Liver (tissue), 8 donors: ENCODE measurements at regions not wholly inside any gene's neighbourhood (a gene's known extent, or its start where the extent isn't known, plus 50 kb on each side); places are given as distances from the start of the nearest gene placed in this dataset.

Experiments used
- DNase-seq: peaks from one replicate; pipeline ENCODE4 v3.0.0-alpha.2; 2017; ENCODE audit warnings: low spot score
- H3K27ac ChIP-seq, 2 donors: one replicate each; pipeline ENCODE4 v1.7.0; 2013; ENCODE audit warnings: inconsistent platforms in 2 of 2, low read length in 2 of 2, control low read depth in 1 of 2, low read depth in 1 of 2, mild to moderate bottlenecking in 1 of 2
- H3K27me3 ChIP-seq, 4 donors: one replicate each; pipeline versions ENCODE4 v1.6.1 to v1.7.0; 2013; ENCODE audit warnings: low read length in 3 of 4, inconsistent platforms in 1 of 4, mild to moderate bottlenecking in 1 of 4, moderate library complexity in 1 of 4; ENCODE audit not compliant: control insufficient read depth in 4 of 4, insufficient read depth in 4 of 4
- H3K36me3 ChIP-seq, 4 donors: one replicate each; pipeline versions ENCODE4 v1.6.1 to v1.7.0; 2013; ENCODE audit warnings: low read length in 3 of 4, mild to moderate bottlenecking in 3 of 4, low read depth in 1 of 4, moderate library complexity in 1 of 4; ENCODE audit not compliant: control insufficient read depth in 4 of 4, insufficient read depth in 3 of 4
- H3K4me1 ChIP-seq, 4 donors: one replicate each; pipeline versions ENCODE4 v1.6.1 to v1.7.0; 2013; ENCODE audit warnings: low read length in 3 of 4, mild to moderate bottlenecking in 3 of 4, moderate library complexity in 1 of 4; ENCODE audit not compliant: control insufficient read depth in 4 of 4, insufficient read depth in 4 of 4
- H3K4me3 ChIP-seq, 3 donors: one replicate each; pipeline versions ENCODE4 v1.6.1 to v1.7.0; 2013; ENCODE audit warnings: low read length in 3 of 3, control low read depth in 1 of 3, low read depth in 1 of 3, mild to moderate bottlenecking in 1 of 3
- H3K9ac ChIP-seq, 2 donors: one replicate each; pipeline ENCODE4 v1.7.0; 2013; ENCODE audit warnings: low read length in 2 of 2, mild to moderate bottlenecking in 2 of 2, moderate library complexity in 2 of 2, control low read depth in 1 of 2, low read depth in 1 of 2
- H3K9me3 ChIP-seq, 4 donors: one replicate each; pipeline versions ENCODE4 v1.6.1 to v1.7.0; 2013; ENCODE audit warnings: low read length in 3 of 4; ENCODE audit not compliant: control insufficient read depth in 4 of 4
- FOXA1 ChIP-seq: IDR thresholded peaks from 2 replicates; pipeline ENCODE4 v1.6.1; 2016; ENCODE audit warnings: antibody characterized with exemption
- FOXA2 ChIP-seq: IDR thresholded peaks from 2 replicates; pipeline ENCODE4 v1.6.1; 2016; ENCODE audit warnings: antibody characterized with exemption
- HNF4A ChIP-seq, 2 donors: conservative IDR thresholded peaks; 2 replicates each; pipeline ENCODE4 v1.6.1; 2016; ENCODE audit warnings: antibody characterized with exemption in 2 of 2, mild to moderate bottlenecking in 2 of 2
- HNF4G ChIP-seq: IDR thresholded peaks from 2 replicates; pipeline ENCODE4 v1.6.1; 2016; ENCODE audit warnings: antibody characterized with exemption
- JUND ChIP-seq, 2 donors: IDR thresholded peaks; 2 replicates each; pipeline ENCODE4 v1.6.1; 2016; ENCODE audit warnings: antibody characterized with exemption in 2 of 2
- NR2F2 ChIP-seq: IDR thresholded peaks from 2 replicates; pipeline ENCODE4 v1.6.1; 2016; ENCODE audit warnings: antibody characterized with exemption
- RAD21 ChIP-seq, 2 donors: IDR thresholded peaks; 2 replicates each; pipeline ENCODE4 v1.6.1; 2016; ENCODE audit warnings: antibody characterized with exemption in 2 of 2, mild to moderate bottlenecking in 2 of 2
- RXRA ChIP-seq, 2 donors: IDR thresholded peaks; 2 replicates each; pipeline ENCODE4 v1.6.1; 2017 to 2018; ENCODE audit warnings: antibody characterized with exemption in 2 of 2, mild to moderate bottlenecking in 1 of 2
- SP1 ChIP-seq: IDR thresholded peaks from 2 replicates; pipeline ENCODE4 v1.6.1; 2018; ENCODE audit warnings: antibody characterized with exemption, mild to moderate bottlenecking
- TAF1 ChIP-seq: conservative IDR thresholded peaks from 2 replicates; pipeline ENCODE4 v1.6.1; 2016; ENCODE audit warnings: antibody characterized with exemption, mild to moderate bottlenecking
- YY1 ChIP-seq: IDR thresholded peaks from 2 replicates; pipeline ENCODE4 v1.6.1; 2016; ENCODE audit warnings: antibody characterized with exemption, mild to moderate bottlenecking
- WGBS: extraction: QIAGEN DNeasy Blood & Tissue Kit; methylation state at CpG from one replicate; pipeline ENCODE4 v1.1.7; 2013; 5-methylcytosine and 5-hydroxymethylcytosine counted together
- TF ChIP-seq, protein P1 (sequence below): IDR thresholded peaks from 2 replicates; pipeline ENCODE4 v1.6.1; 2016; ENCODE audit warnings: antibody characterized with exemption, mild to moderate bottlenecking
- TF ChIP-seq, protein P2 (sequence below): fragments of 150-350 bp; IDR thresholded peaks from 2 replicates; pipeline ENCODE4 v1.5.1; 2017; ENCODE audit warnings: improper control_type of control experiment, low read depth, low read length; ENCODE audit not compliant: missing input control
- TF ChIP-seq, protein P3 (sequence below): IDR thresholded peaks from 2 replicates; pipeline ENCODE4 v1.6.1; 2016; ENCODE audit warnings: antibody characterized with exemption
- TF ChIP-seq, protein P4 (sequence below): IDR thresholded peaks from 2 replicates; pipeline ENCODE4 v1.6.1; 2016; ENCODE audit warnings: antibody characterized with exemption
- TF ChIP-seq, protein P5 (sequence below): IDR thresholded peaks from 2 replicates; pipeline ENCODE4 v1.6.1; 2016; ENCODE audit warnings: antibody characterized with exemption
- donor health status: healthy.
- donor health status: healthy.
- donor health status: healthy.
- donor health status: healthy.
- donor health status: healthy.

DNA sequence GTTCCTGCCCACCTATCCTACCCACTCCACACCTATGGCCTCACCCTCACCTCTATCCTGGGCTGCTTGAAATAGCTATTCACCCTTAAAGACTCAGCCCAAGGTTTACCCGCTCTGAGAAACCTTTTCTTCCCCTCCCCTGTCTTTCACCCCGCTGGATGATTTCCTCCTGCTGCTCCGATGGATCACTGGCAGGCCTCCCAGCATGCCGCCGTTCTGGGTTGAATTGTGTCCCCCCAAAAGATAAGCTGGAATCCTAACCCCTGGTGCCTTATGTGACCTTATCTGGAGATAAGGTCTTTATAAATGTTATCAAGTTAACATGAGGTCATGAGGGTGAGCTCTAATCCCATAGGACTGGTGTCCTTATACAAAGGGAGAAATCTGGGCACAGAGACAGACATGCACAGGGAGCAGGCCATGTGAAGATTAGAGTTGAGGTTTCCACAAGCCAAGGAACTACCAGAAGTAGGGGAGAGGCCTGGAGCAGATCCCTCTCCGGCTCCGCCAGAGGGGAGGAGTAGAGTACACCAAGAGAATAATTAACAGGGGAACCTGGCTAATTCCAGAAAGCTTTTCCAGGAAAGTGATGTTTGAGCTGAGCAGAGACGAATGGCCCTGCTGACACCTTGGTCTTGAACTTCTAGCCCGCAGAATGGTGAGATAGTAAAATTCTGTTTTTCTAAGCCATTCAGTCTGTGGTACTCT is 110.0 kb upstream of the SERBP1 start:
- TF ChIP-seq FOXA2 = no peak
- peak in 1 of 2 donors; percentile 52 for TF ChIP-seq JUND (IDR thresholded peaks at IDR 0.05)
- peak; percentile 20 for TF ChIP-seq FOXA1
- TF ChIP-seq, protein P1, sequence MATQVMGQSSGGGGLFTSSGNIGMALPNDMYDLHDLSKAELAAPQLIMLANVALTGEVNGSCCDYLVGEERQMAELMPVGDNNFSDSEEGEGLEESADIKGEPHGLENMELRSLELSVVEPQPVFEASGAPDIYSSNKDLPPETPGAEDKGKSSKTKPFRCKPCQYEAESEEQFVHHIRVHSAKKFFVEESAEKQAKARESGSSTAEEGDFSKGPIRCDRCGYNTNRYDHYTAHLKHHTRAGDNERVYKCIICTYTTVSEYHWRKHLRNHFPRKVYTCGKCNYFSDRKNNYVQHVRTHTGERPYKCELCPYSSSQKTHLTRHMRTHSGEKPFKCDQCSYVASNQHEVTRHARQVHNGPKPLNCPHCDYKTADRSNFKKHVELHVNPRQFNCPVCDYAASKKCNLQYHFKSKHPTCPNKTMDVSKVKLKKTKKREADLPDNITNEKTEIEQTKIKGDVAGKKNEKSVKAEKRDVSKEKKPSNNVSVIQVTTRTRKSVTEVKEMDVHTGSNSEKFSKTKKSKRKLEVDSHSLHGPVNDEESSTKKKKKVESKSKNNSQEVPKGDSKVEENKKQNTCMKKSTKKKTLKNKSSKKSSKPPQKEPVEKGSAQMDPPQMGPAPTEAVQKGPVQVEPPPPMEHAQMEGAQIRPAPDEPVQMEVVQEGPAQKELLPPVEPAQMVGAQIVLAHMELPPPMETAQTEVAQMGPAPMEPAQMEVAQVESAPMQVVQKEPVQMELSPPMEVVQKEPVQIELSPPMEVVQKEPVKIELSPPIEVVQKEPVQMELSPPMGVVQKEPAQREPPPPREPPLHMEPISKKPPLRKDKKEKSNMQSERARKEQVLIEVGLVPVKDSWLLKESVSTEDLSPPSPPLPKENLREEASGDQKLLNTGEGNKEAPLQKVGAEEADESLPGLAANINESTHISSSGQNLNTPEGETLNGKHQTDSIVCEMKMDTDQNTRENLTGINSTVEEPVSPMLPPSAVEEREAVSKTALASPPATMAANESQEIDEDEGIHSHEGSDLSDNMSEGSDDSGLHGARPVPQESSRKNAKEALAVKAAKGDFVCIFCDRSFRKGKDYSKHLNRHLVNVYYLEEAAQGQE = no peak
- no peak for TF ChIP-seq TAF1
- TF ChIP-seq RXRA (IDR thresholded peaks at IDR 0.05) = peak; percentile 58 to 83
- peak; percentile 29 to 65 for TF ChIP-seq HNF4A (conservative IDR thresholded peaks at IDR 0.05)
- TF ChIP-seq, protein P2, sequence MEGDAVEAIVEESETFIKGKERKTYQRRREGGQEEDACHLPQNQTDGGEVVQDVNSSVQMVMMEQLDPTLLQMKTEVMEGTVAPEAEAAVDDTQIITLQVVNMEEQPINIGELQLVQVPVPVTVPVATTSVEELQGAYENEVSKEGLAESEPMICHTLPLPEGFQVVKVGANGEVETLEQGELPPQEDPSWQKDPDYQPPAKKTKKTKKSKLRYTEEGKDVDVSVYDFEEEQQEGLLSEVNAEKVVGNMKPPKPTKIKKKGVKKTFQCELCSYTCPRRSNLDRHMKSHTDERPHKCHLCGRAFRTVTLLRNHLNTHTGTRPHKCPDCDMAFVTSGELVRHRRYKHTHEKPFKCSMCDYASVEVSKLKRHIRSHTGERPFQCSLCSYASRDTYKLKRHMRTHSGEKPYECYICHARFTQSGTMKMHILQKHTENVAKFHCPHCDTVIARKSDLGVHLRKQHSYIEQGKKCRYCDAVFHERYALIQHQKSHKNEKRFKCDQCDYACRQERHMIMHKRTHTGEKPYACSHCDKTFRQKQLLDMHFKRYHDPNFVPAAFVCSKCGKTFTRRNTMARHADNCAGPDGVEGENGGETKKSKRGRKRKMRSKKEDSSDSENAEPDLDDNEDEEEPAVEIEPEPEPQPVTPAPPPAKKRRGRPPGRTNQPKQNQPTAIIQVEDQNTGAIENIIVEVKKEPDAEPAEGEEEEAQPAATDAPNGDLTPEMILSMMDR = no peak
- no peak for TF ChIP-seq NR2F2
- TF ChIP-seq, protein P3, sequence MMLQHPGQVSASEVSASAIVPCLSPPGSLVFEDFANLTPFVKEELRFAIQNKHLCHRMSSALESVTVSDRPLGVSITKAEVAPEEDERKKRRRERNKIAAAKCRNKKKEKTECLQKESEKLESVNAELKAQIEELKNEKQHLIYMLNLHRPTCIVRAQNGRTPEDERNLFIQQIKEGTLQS = no peak
- TF ChIP-seq, protein P4, sequence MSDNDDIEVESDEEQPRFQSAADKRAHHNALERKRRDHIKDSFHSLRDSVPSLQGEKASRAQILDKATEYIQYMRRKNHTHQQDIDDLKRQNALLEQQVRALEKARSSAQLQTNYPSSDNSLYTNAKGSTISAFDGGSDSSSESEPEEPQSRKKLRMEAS = peak; percentile 36
- peak; percentile 72 for TF ChIP-seq YY1
- peak; percentile 5 to 31 for TF ChIP-seq RAD21 (IDR thresholded peaks at IDR 0.05)
- TF ChIP-seq, protein P5, sequence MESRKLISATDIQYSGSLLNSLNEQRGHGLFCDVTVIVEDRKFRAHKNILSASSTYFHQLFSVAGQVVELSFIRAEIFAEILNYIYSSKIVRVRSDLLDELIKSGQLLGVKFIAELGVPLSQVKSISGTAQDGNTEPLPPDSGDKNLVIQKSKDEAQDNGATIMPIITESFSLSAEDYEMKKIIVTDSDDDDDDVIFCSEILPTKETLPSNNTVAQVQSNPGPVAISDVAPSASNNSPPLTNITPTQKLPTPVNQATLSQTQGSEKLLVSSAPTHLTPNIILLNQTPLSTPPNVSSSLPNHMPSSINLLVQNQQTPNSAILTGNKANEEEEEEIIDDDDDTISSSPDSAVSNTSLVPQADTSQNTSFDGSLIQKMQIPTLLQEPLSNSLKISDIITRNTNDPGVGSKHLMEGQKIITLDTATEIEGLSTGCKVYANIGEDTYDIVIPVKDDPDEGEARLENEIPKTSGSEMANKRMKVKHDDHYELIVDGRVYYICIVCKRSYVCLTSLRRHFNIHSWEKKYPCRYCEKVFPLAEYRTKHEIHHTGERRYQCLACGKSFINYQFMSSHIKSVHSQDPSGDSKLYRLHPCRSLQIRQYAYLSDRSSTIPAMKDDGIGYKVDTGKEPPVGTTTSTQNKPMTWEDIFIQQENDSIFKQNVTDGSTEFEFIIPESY = no peak
- peak; percentile 58 for TF ChIP-seq SP1
- WGBS = 38% methylated on average over 9 of the region's 9 CpGs
- H3K27me3 ChIP-seq = no peaks in the 10 kb centered on the region
- no peak for DNase-seq
- no peaks in the 10 kb centered on the region for H3K9me3 ChIP-seq
- H3K9ac ChIP-seq = peak overlapping the region in 1 of 2 donors; percentile 58
- H3K4me1 ChIP-seq = peaks cover 6 to 42% (median 28%) of the 10 kb centered on the region in 4 donors
- H3K4me3 ChIP-seq = no peak overlapping the region
- peak overlapping the region; percentile 25 to 66 for H3K27ac ChIP-seq
- H3K36me3 ChIP-seq = no peaks in the 10 kb centered on the region

DNA sequence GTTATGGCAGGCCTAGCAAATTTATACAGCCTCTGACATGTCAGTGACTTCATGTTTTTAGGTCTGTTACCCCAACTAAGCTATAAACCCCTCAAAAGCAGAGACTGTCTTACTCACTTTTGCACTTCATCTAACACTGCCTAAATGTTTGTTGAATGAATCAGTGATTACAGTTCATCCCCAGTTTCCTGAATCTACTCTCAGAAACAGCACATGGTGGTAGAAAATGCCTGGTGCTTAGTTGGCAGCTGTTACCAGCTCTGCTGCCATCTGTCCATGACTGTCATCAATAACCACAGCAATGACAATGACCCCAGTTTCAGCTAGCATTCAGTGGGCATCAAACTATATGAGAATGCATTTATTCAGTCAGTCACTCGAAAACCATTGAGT is 110.5 kb upstream of the SERBP1 start:
- Histone ChIP-seq H3K27ac (peak overlapping the region; percentile 25 to 66), H3K36me3 (no peaks in the 10 kb centered on the region), H3K9ac (peak overlapping the region in 1 of 2 donors; percentile 26), H3K4me3 (no peak overlapping the region), H3K4me1 (peaks cover 7 to 42% (median 24%) of the 10 kb centered on the region in 4 donors), H3K9me3 (no peaks in the 10 kb centered on the region), H3K27me3 (no peaks in the 10 kb centered on the region)
- TF ChIP-seq TAF1 = no peak
- TF ChIP-seq, protein P1 = no peak
- TF ChIP-seq HNF4A (conservative IDR thresholded peaks at IDR 0.05) = no peak
- TF ChIP-seq NR2F2 = no peak
- TF ChIP-seq, protein P4 = peak; percentile 6
- TF ChIP-seq YY1 = no peak
- TF ChIP-seq HNF4G = no peak
- peak in 1 of 2 donors; percentile 6 for TF ChIP-seq JUND (IDR thresholded peaks at IDR 0.05)
- TF ChIP-seq, protein P3 = no peak
- 91% methylated on average over 1 of the region's 1 CpG for WGBS
- no peak for DNase-seq
